NCI-H1048 (cell line): ENCODE measurements at regions not wholly inside any gene's neighbourhood (a gene's known extent, or its start where the extent isn't known, plus 50 kb on each side); places are given as distances from the start of the nearest gene placed in this dataset.

Experiments used
- DNase-seq: peaks from one replicate; lab custom pipeline; 2025; lab: John Stamatoyannopoulos, UW

- no peak for DNase-seq
Observed at GRCh38 chr10:61188101-61188500, 244.1 kb upstream of the RHOBTB1 start.

DNA sequence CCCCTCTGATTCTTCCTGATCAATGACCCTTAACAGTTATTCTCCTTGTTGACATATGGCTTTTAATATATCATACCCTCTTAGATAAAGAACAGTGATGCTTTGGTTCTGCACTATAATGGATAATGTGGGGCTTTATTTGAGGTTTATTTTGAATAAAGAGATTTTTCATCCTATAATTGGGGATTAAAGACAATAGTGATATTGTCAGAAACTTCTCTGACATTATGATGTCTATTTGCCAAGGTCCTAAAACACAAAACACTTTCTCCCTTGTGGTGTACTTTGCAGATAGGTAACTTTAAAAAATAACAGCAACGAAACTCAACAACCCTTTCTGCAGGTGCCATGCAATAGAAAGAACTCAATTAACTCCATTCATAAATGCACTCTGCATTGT lies 243.6 kb upstream of the RHOBTB1 start:
- DNase-seq: peak; percentile 55

GRCh38 chr10:61186408-61186807 lies 242.4 kb upstream of the RHOBTB1 start:
- no peak for DNase-seq

DNA sequence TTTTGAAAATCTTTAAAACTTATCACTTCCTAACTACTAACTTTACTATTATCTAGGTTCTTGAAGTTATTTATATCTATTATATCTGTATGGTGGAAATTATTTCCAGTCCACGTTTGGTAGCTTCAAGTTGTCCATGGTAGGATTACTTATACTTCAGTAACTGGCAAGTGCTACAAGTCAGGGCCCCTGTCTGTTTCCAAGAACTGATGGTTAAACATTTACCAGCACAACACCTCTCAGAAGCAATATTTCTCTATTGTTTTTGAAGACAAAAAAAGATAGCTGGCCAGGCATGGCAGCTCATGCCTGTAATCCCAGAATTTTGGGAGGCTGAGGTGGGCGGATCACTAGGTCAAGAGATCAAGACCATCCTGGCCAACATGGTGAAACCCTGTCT lies 240.4 kb upstream of the RHOBTB1 start:
- DNase-seq: no peak

GRCh38 chr10:61183967-61184366 lies 240.0 kb upstream of the RHOBTB1 start:
- DNase-seq: no peak

GRCh38 chr10:61181832-61182231 lies 237.8 kb upstream of the RHOBTB1 start:
- no peak for DNase-seq

DNA sequence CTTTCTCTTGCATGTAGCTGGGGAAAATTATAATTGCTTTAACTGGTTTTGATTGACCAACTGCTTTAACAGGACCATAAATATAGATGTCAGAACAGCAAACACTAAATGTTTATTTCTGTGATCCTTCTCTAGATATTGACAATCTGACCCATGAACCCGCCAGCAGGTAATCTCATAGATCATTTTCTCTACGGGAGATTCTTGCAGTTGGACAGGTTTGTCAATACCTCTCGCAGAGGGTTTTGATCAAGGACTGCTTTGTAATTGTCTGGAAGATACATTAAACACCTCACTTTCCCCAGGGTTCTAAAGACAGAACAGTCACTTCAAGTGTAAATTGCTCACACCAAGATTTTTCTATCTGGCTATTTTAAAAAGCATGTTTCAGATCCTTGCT lies 235.8 kb upstream of the RHOBTB1 start:
- DNase-seq: no peak

- no peak for DNase-seq
Observed at GRCh38 chr10:61176424-61176823, 232.4 kb upstream of the RHOBTB1 start.

GRCh38 chr10:61175316-61175715 lies 231.3 kb upstream of the RHOBTB1 start:
- DNase-seq: no peak

DNA sequence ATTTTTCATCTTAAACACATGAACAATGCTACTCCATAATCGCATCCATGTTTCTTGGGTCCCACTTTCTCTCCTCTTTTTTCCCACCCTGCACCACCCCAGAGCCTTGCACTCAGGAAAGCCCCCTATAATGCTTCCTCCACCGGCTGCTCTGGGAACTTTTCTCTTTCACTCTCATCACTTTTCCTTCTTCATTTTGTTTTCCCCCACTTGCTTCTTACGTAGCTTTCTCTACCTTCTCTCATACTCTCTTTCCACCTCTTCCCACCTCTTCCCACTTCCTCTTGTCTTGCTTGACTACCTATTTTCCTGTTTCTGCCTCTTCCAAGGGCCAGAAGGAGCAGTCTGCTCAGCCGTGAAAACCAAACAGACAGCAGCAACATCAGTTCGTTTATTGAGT lies 229.5 kb upstream of the RHOBTB1 start:
- DNase-seq: no peak

DNA sequence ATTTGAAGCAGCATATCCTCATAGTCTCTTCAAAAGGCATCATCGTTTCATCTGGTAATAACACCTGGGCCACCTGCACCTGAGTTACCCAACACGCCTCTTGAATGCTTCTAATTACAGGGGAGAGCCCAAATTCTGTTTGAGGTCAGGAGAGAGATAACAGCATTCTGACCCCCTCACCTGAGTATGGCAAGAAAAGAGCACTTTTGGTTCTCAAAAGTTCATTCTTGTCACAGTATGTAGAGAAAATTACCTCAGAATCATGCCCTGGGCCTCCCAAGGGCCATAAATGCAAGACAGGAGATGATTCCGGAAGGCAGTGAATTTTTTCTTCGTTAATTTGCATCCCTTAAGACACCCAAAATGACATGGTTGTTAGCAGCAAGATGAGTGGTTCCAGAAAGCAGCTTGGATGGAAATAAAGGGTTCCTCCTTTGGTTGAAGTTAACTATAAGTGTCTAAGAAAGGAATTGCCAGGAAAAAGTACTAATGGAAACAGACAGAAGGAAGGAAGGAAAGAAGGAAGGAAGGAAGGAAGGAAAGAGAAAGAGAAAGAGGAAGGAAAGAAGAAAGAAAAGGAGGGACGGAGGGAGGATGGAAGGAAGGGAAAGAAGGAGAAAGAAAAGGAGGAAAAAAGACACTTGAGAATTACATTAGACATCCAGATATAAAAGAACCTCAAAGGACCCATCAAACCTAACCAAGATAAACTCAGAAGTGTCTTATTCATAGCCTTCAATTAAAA lies 228.4 kb upstream of the RHOBTB1 start:
- no peak for DNase-seq

GRCh38 chr10:61170594-61170993 lies 226.6 kb upstream of the RHOBTB1 start:
- no peak for DNase-seq

DNA sequence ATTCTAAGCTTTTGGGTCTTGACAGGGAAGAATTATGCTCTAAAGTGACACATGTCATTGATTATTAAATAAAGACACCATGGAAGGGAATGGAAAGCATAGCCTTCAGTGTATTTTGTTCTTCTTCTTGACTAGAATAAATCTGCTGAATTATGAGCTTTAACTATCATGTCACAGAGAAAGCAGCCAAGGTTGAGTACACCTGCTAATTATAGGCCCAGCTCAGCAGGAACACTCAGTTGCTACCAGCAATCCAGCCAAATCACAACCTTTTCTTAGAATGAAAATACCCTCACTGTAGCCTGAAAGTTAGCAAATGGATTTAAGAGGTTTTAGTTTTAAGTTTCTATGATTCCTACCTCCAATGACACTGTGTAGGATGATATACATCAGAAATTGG lies 225.3 kb upstream of the RHOBTB1 start:
- DNase-seq: no peak

DNA sequence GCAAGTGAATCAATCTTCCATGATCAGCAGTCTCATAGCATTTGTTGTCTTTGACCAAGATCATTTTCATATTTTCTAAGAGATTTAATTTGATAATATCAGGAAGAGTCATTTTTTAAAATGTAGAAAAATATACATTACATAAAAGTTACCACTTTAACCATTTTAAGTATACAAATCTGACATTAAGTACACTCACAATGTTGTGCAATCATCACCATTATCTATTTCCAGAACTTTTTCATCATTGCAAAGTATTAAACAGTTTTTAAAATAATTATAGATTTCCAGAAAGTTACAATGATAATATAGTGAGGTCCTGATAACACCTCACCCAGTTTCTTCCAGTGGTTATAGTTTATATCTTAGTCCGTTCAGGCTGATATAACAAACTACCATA lies 222.5 kb upstream of the RHOBTB1 start:
- DNase-seq: no peak

GRCh38 chr10:61166065-61166464 lies 222.1 kb upstream of the RHOBTB1 start:
- DNase-seq: no peak

- no peak for DNase-seq
Observed at GRCh38 chr10:61164458-61165160, 220.6 kb upstream of the RHOBTB1 start.

DNA sequence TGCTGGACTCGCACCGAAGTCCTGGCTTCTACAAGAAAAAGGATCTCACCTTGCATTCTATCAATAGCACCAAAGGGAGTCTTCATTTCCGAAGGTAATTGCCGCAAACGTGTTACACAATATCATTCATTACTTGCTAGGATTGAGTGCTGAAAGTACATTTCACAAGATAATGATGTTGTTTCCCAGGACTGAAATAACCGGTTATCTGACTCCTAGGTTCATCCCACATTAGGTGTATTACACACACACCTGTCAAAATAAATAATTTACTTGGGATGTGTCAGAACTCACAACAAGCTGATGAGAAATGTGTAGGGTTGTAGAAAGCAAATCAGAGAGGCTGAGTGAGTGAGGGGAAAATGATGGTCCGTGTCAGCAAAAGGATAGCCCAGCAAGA lies 219.4 kb upstream of the RHOBTB1 start:
- no peak for DNase-seq

- DNase-seq: no peak
Observed at GRCh38 chr10:61160253-61160652, 216.3 kb upstream of the RHOBTB1 start.

- no peak for DNase-seq
Observed at GRCh38 chr10:61159253-61159652, 215.3 kb upstream of the RHOBTB1 start.

DNA sequence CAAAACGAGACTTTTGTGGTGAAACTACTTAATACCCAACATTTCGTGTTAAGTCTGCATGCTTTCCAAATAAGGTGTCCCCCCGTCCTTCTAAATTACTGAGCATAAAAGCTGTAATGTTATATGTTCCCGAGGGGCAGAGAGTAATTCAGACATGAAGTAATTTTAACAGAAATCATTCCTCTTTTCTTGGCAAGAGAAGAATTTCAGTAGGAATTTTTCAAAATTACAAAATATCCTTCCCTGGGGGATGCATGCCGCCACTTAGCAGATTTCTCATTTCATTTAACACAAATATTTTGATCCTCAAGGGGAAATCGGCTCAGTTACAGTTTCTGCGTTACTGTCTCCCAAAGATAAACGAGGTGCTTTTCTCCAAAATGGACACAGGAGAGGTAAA lies 213.2 kb upstream of the RHOBTB1 start:
- DNase-seq: no peak

- no peak for DNase-seq
Observed at GRCh38 chr10:61153771-61154170, 209.8 kb upstream of the RHOBTB1 start.

- DNase-seq: no peak
Observed at GRCh38 chr10:61151059-61151458, 207.1 kb upstream of the RHOBTB1 start.

DNA sequence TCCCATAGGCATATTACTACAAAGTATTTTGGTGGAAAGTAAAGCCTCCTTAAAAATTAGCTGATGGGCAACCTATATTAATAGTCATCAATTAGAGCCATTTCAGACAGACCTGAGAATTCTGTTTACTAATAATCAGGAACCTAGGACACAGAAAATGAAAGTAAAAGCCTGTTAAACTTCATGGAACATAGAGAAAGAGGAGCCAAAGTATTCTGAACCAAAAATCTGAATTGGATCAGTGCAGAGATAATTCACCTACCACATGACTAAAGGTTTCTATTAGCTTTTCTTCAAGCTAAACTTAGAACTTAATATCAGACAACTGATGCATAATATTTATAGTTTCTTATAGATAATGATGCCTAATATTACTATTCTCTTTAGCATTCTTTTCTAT lies 204.5 kb upstream of the RHOBTB1 start:
- no peak for DNase-seq

DNA sequence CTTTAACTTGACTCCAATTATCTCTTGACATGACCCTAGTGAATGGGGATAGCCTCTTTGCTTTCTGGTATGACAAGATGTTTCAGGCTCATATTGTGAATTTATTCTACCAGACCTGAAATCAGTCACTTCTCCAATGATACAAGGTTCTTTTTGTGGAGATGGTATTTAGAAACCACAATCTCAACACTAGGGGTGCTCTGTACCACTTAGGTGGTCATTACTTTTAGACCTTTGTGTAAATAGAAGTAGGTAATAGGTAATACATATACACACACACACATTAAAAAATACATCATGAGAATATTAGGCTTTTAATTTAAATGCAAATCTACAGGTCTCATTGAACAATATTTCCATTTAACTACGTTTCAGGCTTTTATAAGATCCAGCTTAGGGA lies 199.0 kb upstream of the RHOBTB1 start:
- DNase-seq: no peak
